GF-D8 (cell line): ENCODE measurements at regions not wholly inside any gene's neighbourhood (a gene's known extent, or its start where the extent isn't known, plus 50 kb on each side); places are given as distances from the start of the nearest gene placed in this dataset.

Source experiments
- DNase-seq: peaks from one replicate; lab custom pipeline; 2025; lab: John Stamatoyannopoulos, UW

DNA sequence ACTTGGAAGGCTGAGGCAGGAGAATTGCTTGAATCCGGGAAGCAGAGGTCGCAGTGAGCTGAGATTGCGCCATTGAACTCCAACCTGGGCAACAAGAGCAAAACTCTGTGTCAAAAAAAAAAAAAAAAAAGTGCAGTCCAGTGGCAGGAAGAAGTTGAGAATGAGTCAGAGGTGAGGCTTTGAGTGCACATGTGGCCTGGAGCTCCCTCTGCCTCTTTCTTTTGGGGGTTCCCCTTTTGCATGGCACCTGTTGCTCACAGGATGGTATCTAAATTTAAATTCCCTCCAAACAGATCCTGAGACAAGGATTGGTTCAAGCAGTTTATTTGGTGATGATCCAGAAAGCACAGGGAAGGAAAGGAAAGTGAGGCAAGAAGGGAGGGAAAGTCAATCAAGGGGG is 151.4 kb upstream of the STX18 start:
- no peak for DNase-seq

DNA sequence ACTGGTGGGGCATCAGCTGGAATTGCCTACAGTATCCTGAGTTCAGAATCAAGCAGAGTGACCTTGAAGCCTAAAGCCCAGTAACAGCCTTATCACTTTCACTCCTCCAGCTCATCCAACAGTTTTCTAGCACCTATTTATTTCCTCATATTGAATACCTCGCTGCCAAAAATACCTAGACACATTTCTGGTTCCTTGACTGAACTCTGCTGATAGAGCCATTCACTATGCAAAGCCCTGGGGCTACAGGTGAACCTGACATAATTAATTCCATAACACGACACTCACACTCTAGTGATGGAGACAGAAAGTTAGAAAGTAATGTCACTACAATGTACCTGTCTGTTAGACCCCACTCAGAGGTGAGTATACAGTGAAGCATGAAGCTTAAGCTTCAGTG is 149.0 kb upstream of the STX18 start:
- DNase-seq: no peak

DNA sequence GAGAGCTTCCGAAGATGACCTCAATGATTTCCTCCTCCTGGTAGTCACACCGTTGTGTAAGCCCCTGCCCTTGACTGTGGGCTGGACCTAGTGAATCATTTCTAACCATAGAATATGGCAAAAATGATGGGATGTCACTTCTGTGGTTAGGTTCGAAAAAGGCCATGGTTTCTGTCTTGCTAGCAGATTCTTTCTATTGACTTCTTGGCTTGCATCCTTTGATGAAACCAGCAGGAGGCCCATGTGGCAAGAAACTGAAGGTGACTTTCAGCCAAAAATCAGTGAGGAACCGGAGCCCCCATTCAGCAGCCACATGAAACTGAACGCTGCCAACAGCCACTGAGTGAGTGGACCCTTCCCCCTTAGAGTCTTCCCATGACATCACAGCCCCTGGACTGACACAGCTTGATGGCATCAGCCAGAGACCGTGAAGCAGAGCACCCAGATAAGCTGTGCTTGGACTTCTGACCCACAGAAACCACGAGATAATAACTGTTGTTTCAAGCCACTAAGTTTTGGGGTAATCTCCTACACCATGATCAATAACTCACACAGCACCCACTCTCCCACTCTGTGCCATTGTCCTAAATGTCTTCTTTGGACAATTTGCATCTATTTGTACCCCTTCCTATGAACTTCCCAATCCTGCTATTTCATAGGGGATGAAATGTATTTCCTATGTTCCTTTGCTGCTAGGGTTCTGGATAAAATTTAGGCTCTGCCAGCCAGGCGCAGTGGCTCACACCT is 148.0 kb upstream of the STX18 start:
- no peak for DNase-seq

DNA sequence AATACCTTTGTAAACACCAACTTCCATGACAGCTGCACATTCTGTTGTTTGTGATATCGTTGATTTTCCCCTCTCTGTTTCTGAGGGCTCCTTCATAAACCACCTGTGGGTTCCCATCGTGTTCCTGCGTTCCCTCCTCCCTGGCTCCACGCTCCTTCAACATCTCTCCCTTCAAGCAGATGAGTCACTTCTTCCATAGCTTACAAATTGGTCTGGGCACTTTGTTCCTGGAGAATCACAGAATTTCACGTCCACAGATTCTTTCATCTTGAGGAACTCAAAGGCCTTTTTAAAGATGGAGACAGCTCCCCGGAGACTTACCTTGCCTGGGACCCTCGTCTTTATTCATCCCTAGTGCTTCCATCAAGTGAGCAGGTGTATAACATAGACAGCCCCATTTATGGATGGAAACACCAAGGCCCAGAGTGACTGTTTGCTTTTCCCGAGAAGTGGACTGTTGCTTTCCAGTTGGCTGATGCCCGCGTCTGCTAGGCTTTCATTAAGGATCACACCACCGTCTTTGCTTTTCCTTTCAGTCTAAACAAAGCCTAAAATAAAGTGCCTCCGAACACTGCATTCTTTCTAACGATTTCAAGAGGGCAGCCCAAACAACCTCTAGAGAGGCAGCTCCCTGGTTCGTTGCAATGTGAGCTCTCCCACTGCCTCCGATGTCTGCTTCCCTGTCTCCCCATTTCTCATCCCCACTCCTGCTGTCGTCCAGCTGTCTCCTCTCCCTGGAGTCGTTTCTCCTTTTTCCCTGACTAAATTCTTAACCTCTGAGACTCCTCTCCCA is 146.3 kb upstream of the STX18 start:
- DNase-seq: no peak

DNA sequence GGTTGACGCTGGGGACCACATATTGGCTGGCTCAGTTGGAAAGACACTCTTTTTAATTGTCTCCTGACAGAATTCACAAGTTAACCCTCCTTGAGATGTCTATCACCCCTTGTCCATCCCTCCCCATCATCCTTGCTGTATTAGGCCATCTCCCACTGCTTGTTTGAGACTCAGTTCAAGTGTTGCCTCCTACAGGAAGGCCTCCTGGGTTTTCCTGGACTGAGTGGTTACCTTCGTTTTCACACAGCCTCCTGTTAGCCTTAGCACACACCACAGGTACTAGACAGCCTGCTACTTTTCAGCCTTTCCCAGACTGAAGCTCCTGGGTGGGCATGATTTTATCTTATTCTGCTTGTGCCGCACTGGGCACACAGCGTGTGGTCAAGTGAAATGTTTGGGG is 145.3 kb upstream of the STX18 start:
- no peak for DNase-seq

DNA sequence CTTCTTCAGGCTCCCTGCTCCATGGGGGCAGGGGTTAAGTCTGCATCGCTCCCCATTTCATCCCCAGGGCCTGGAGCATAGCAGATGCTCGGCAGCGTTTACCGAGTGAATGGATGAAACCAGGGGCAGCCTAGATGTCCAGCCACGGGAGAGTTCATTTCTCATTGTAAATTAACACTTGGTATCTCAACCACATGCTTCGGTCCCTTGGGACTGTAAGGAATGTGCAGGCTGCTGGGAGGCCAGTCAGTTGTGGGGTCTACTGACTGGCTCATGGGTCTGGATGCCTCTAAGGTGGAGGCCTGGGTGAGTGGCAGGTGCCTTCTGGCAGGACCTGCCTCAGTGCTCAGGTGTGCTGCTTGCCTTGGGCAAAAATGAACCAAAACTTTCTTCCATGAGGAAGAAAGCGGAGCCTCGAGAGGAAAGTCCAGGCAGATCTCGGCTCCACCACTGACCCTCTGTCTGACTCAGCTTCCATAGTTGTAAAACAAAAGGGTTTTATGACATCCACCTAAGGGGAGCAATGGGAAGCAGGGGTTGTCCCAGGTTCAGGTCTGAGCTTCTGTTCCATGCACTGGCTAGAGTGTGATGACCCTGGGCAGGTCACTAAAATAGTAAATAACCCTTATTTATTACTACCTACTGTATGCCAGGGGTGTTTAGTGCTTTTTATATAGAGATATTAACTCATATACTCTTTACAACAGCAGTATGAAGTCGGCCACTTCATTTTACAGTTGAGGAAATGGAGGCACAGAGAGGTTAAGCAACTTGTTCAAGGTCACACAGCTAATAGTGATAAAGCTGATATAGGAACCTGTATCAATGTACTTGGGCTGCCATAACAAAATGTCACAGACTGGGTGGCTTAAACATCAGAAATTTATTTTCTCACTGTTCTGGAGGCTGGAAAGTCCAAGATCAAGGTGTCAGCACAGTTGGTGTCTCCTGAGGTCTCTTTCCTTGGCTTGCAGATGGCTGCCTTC is 144.3 kb upstream of the STX18 start:
- no peak for DNase-seq

DNA sequence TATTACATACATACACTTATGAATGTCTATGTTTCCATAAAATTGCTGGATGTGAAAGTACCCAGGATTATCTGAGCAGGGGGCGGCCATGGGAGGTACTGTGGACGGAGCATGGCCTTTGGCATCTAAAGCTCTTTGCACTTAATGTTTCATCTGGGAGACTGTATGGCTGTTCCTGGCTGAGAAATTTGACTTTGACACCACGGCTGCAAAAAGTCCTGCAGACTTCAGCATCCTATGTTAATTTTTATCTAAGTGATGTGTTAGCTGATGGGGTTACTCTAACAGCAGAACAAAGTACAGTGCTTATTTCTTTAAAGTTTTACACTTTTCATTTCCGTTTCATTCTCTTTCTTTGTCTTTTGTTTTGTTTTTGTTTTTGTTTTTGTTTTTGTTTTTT is 139.8 kb upstream of the STX18 start:
- DNase-seq: no peak

DNA sequence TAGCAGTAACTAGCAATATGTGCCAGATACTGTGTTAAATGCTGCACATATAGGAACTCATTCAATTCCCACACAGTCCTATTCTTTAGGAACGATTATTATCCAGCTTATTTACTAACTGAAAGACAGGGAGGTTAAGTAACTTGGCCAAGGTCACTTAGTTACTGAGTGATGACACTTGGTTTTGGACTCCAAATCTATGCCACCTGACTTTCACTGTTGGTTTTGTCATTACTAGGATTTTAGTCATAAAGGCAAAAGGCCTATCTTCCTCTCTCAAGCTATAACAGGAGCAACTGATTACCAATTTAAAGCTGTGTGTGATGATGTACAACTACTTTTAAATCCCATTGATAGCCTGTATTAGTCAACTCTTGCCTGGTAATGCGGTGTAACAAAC is 138.9 kb upstream of the STX18 start:
- no peak for DNase-seq

DNA sequence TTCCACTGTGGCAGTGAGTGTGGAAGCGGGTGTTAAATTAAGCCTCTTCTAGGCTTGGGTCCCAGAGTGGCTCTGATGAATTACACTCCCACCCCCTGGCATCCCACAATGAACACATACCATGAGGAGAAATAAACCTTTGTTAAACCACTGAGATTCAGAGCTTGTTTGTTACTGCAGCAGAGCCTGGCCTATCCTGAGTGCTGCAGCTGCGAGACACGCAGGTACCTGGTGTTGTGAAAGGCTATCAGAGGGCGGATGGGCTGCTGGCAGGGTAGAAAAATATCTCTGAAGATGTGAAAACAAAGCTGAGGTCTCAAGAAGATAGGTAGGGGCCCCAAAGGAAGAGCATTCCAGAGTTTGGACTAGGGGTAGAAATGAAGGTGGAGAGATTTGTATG is 138.4 kb upstream of the STX18 start:
- no peak for DNase-seq

DNA sequence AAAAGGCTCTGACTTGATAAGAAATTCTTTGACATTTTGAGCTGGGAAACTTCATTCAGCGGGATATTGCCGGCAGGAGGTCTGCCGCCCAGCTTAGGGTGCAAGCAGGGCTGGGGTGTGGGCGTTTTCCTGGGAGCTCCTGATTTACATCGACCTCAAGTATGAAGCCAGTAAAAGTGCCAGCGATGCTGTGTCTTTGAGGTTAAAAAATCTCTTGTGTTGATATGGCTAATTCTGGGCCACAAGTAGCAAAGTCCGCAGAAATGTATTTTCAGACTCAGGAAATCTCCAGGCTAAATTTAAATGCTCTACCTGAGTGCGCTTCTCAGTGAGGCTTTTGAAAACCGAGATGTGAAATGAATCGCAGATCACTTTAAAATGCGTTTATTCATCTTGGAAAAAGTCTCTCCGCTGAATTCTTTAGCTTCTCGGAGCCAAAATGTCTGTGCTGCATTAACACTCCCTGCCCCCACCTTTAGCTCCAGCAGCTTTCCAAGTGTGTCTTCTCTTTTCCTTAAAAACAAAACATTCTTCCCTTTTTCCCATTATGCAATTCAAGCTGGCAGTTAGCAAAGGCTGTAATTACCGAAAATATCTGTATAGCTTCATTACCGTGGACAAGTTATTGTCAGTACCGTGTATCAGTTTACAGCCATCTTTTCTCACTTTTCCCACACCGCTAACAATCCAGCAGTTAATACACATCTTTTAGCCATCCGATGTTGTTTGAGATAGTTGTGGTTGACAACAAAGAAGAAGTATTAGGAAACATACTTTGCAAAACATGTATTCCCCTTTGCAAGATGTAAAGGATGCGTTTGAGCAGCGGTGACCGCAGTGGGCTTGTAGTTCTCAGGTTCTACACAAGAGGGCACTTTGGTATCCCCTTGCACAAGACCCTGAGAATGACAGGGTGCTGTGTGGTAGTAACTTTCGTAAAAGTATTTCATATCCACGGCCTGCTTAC is 136.0 kb upstream of the STX18 start:
- no peak for DNase-seq

DNA sequence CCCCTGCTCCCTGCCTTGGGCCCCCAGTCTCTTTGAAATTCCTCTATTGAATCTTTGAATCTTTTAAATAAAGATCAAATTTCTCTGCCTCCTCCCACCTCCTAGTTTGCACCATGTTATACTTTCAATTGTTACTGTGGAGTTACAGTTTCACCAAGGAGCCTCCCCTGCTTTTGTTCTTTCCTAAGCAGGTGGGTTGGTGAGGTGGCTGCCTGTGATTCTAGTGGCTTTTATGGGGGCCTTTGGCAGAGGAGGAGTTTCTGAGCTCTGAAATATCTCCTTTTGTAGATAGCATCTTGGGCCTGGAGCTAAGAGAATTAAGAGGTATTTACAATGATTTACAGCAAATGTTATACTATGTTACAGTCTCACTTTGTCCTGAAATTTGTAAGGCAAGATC is 133.8 kb upstream of the STX18 start:
- DNase-seq: no peak

DNA sequence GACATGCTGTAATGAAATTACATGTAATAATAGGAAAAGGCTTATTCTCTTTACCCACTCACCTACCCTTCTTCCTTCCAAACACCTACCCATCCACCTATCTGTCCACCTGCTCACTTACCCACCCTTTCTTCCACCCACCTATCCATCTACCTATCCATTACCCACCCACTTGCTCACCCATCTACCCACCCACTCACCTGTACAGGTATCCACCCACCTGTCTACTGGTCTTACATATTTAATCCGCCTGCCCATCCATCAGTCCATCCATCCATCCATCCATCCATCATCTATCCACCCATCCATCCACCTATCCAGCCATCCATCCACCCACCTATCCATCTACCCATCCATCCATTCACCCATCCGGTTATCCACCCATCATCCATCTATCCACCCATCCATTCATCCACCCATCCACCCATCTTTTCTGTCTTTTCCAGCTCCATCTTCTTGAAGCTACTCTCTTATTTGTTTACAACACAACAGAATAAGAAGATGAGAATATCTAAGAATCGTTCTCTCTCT is 133.3 kb upstream of the STX18 start:
- no peak for DNase-seq

DNA sequence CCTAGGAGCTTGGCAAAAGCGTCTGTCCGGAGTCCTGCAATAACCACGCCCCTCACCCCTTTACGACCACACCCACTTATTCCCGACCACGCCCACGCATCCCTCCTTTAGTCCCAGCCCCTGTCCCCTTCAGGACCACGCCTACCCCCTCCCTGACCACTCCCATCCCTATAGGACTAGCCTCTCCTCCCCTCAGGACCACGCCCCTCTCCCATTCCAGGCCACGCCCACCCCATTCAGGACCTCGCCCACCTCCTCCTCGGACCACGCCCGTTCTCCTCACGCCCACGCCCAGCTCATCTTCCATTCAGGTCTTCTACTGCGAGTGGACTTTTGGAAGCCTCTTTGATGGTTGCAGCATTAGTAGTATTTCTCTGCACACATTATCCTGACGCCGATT is 131.2 kb upstream of the STX18 start:
- no peak for DNase-seq

DNA sequence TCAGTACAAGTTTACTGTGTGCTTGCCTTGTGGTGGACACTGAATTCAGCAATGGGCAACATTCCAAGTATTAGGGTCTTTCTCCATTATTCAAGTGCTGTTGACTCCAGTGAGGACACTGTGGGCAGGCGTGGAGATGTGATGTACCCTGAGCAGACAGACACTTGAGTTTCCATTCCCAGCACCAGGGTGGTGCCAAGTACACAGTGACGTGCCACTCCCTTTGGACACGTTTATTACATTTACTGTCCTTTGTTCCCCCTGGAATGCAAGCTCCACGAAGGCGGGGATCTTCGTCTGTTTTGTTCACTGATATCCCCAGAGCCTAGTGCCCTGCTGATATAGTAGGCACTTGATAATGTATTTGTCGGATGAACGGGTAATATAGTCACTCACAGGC is 130.6 kb upstream of the STX18 start:
- DNase-seq: no peak

DNA sequence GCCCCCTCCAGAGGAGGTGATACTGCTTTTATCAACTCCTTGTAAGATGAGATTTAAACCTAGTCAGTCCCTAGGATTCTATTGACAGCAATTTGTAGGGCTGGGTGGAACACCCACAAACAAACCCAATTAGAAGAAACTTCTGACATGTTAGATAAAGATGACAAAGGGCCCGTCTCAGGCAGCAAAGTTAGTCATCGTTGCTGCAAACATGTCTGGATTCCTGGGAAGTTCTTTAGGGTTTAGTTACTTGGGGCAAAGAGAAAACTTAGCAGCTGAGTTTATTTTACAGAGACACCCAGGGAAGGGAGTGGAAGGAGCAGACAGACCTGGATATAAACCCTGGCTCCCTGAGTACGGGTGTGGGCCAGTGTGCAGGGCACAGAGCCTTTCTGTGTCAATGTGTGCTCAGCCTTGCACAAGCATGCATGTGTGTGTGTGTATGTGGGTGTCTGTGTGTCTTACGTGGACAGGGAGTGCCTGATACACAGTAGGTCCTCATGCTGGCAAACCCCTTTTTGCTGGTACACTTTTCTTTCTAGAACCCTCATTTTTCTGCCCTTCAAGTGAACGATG is 130.0 kb upstream of the STX18 start:
- no peak for DNase-seq

DNA sequence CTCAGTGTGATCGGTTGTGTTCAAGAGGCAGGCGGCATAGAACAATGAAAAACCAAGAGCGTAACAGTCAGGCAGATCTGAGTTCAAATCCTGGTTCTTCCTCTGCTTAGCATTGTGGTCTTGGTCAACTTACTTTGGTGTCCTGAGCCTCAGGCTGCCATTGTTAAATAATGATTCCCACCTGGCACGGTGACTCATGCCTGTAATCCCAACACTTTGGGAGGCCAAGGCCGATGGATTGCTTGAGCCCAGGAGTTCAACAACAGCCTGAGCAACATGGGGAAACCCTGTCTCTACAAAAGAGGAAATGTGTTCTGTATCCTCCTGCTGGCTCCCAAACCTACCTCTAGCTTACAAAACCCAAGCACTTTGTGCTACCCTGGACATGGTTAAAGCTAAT is 129.0 kb upstream of the STX18 start:
- no peak for DNase-seq

DNA sequence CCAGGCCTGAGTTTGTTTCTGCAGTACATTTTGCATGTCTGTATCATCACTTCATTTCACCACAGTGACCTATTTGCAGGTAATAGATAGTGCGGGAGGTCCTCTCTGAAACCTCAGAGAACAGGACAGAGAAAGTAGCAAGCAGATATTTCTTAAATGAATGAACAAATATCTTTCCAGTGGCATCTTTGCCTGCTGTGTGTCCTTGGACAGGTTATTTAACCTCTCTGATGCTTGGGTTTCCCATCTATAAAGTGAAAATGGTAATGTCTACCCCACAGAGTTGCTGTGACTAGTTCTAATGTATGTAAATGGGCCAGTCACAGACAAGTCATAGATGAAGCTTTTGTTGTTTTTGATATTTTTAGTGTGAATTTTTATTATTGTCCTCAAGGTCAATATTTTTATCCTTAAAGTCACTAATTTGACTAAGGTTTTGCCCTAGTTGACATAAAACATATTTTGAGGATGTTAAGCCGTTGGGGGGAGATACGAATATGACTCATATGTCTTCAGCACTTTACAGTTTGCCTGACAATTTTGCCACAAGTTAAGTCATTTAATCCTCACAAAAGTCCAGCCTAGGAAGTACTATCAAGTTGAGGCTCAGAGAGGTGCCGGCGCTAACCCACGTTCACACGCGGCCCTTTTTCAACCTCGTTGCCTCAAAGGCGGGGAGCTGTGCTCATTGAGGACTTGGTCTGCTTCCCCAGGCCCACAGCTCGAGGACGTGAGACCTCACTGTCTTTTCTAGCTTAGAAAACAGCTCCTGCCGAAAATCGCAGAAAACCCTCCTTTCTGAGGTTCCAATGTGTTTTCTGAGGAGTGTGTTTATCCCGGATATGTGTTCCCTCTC is 126.7 kb upstream of the STX18 start:
- no peak for DNase-seq

DNA sequence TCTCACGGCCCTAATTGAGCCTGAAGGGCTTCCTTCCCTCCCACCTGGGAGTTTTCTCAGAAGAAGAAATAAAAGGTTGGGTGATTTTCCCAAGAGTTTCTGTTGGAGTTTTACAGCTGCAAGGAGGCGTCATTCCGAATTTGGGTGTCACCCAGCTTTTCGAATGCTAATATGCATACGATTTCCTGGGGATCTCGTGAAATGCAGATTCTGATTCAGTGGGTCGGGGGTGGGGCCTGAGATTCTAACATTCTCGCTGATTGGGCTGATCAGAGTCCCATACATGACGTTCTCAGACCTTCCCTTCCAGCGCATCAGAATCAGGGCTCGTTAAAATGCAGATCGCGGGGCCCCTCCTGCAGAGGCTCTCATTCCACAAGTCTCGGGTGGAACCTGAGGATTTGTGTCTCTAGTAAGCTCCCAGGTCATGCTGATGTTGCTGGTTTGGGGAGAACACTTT is 125.8 kb upstream of the STX18 start:
- no peak for DNase-seq
